GM23338 (cell line): ENCODE measurements at regions not wholly inside any gene's neighbourhood (a gene's known extent, or its start where the extent isn't known, plus 50 kb on each side); places are given as distances from the start of the nearest gene placed in this dataset.
A peak's percentile ranks its signal among the peaks of the same experiment; 100 is the strongest.

Experiments
- EZH2 ChIP-seq: fragments of 200-600 bp; sonication (generic); IDR thresholded peaks from one replicate; pipeline ENCODE4 v1.8.0; 2017; ENCODE audit warnings: antibody characterized with exemption, mild to moderate bottlenecking, low read depth; ENCODE audit not compliant: unreplicated experiment
- EZH2phosphoT487 ChIP-seq: fragments of 200-600 bp; sonication (generic); IDR thresholded peaks from one replicate; pipeline ENCODE4 v1.8.1; 2018; ENCODE audit warnings: antibody characterized with exemption; ENCODE audit not compliant: unreplicated experiment
- POLR2AphosphoS5 ChIP-seq: IDR thresholded peaks from 2 replicates; pipeline ENCODE4 v1.6.1; 2016; ENCODE audit warnings: antibody characterized with exemption, low read depth
- REST ChIP-seq: IDR thresholded peaks from one replicate; pipeline ENCODE4 v1.6.1; 2018; ENCODE audit warnings: antibody characterized with exemption; ENCODE audit not compliant: unreplicated experiment
- TF ChIP-seq, protein P1 (sequence below), 2 experiments: fragments of 200-600 bp in 1 of 2; sonication (generic) in 1 of 2; conservative IDR thresholded peaks; 2 replicates each; pipeline versions ENCODE4 v1.5.1 to v1.6.1; 2016 to 2017; ENCODE audit warnings: antibody characterized with exemption in 2 of 2, low read depth in 2 of 2, mild to moderate bottlenecking in 2 of 2, moderate library complexity in 1 of 2

- TF ChIP-seq, protein P1, sequence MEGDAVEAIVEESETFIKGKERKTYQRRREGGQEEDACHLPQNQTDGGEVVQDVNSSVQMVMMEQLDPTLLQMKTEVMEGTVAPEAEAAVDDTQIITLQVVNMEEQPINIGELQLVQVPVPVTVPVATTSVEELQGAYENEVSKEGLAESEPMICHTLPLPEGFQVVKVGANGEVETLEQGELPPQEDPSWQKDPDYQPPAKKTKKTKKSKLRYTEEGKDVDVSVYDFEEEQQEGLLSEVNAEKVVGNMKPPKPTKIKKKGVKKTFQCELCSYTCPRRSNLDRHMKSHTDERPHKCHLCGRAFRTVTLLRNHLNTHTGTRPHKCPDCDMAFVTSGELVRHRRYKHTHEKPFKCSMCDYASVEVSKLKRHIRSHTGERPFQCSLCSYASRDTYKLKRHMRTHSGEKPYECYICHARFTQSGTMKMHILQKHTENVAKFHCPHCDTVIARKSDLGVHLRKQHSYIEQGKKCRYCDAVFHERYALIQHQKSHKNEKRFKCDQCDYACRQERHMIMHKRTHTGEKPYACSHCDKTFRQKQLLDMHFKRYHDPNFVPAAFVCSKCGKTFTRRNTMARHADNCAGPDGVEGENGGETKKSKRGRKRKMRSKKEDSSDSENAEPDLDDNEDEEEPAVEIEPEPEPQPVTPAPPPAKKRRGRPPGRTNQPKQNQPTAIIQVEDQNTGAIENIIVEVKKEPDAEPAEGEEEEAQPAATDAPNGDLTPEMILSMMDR (conservative IDR thresholded peaks at IDR 0.05; ENCODE audit: low read depth in 2 of 2) = peak; percentile 52 to 55
- no peak for TF ChIP-seq POLR2AphosphoS5
- no peak for TF ChIP-seq EZH2phosphoT487
- TF ChIP-seq EZH2 = no peak
- no peak for TF ChIP-seq REST
Measured at GRCh38 chr3:153443961-153444360, 281.9 kb downstream of the RAP2B start.
